ENCODE measurements at regions not wholly inside any gene's neighbourhood (a gene's known extent, or its start where the extent isn't known, plus 50 kb on each side); places are given as distances from the start of the nearest gene placed in this dataset.

DNA sequence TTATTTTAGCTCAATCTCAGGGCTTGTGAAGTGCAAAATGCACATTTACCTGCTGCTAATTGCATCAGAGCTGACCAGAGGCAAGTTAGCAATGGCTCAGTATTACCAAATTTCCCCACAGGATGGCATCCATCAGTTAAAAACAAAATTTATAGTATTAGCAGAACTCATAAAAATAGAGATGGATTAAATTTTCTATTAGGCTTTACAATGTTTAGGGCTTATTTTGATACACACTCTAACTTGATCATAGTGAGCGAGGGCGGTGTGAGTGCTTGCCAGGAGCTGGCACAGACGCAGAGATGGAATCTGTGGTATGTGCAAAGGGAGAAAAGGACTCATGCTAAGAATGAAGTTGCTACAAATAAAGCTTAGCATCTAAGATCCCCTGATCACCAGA lies 241.0 kb downstream of the NSUN3 start:
- H3K9me3 ChIP-seq (ENCODE audit: control insufficient read depth, insufficient read depth, low read depth, low read length) = no peaks in the 10 kb centered on the region
- H3K27ac ChIP-seq (ENCODE audit: extremely low read depth, low read depth, low read length) = no peak overlapping the region
- POLR2A ChIA-PET = interaction anchor here (0.5 kb wide), 1 partner anchor 120 kb away, joined by 8 read pairs; no protein-coding TSS in a partner anchor
- TF ChIP-seq ZNF37A (tag by site-specific recombination; IDR thresholded peaks at IDR 0.05) = no peak
- TF ChIP-seq, protein P1, sequence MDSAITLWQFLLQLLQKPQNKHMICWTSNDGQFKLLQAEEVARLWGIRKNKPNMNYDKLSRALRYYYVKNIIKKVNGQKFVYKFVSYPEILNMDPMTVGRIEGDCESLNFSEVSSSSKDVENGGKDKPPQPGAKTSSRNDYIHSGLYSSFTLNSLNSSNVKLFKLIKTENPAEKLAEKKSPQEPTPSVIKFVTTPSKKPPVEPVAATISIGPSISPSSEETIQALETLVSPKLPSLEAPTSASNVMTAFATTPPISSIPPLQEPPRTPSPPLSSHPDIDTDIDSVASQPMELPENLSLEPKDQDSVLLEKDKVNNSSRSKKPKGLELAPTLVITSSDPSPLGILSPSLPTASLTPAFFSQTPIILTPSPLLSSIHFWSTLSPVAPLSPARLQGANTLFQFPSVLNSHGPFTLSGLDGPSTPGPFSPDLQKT (IDR thresholded peaks at IDR 0.05; ENCODE audit: borderline replicate concordance, low read depth, low read length) = no peak
- no peak for TF ChIP-seq ZNF114 (tag by site-specific recombination; IDR thresholded peaks at IDR 0.05)
- TF ChIP-seq, protein P2, sequence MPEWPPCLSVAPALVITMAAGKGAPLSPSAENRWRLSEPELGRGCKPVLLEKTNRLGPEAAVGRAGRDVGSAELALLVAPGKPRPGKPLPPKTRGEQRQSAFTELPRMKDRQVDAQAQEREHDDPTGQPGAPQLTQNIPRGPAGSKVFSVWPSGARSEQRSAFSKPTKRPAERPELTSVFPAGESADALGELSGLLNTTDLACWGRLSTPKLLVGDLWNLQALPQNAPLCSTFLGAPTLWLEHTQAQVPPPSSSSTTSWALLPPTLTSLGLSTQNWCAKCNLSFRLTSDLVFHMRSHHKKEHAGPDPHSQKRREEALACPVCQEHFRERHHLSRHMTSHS (tag by site-specific recombination; IDR thresholded peaks at IDR 0.05) = no peak
- no peak for TF ChIP-seq ZNF138 (tag by site-specific recombination; IDR thresholded peaks at IDR 0.05; ENCODE audit: borderline replicate concordance)
- TF ChIP-seq GFI1B (tag by site-specific recombination; IDR thresholded peaks at IDR 0.05) = no peak
- TF ChIP-seq ZNF830 (tag by site-specific recombination; IDR thresholded peaks at IDR 0.05; ENCODE audit: low read depth) = no peak
- no peak for TF ChIP-seq ZSCAN5A (tag by site-specific recombination; IDR thresholded peaks at IDR 0.05)
- CTCF ChIA-PET = interaction anchor here (0.8 kb wide), 1 partner anchor 32 kb away, joined by 5 read pairs; no protein-coding TSS in a partner anchor
- H3K4me1 ChIP-seq (ENCODE audit: control insufficient read depth, insufficient read depth, low read length) = no peaks in the 10 kb centered on the region
- no peaks in the 10 kb centered on the region for H3K36me3 ChIP-seq (ENCODE audit: control insufficient read depth in 2 of 2, insufficient read depth in 1 of 2, low read length in 2 of 2)
- no peak overlapping the region for H3K4me3 ChIP-seq (ENCODE audit: low read depth, low read length)

DNA sequence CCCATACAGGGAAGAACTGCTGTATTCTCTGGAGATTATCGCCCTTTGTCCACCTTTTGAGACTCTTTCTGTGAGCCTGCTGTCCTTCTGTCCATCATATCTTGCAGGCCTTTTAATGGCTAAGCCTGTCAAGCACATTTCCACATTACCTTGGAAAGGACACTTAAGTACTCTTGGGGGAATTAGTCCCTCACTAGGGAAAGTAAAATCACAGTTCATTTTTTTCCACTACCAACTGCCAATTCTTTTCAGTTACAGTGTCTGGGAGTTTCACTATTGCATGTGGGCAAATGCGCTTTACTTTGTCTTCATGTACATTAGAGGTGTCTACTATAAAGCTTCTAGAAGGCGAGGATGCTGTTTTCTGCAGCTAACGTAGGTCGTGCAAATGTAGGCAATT lies 242.1 kb downstream of the NSUN3 start:
- no peak overlapping the region for H3K4me3 ChIP-seq (ENCODE audit: low read depth, low read length)
- H3K36me3 ChIP-seq (ENCODE audit: control insufficient read depth in 2 of 2, insufficient read depth in 1 of 2, low read length in 2 of 2) = no peaks in the 10 kb centered on the region
- POLR2A ChIA-PET = no interaction called here
- TF ChIP-seq PRDM4 (tag by site-specific recombination; IDR thresholded peaks at IDR 0.05) = no peak
- TF ChIP-seq REPIN1 (tag by site-specific recombination; IDR thresholded peaks at IDR 0.05; ENCODE audit: low read depth) = no peak
- no peak for TF ChIP-seq GLI4 (tag by site-specific recombination; IDR thresholded peaks at IDR 0.05)
- no peak for TF ChIP-seq ZNF777 (tag by site-specific recombination; IDR thresholded peaks at IDR 0.05; ENCODE audit: borderline replicate concordance)
- TF ChIP-seq ZBTB48 (tag by site-specific recombination; IDR thresholded peaks at IDR 0.05) = no peak
- no peak for TF ChIP-seq OVOL3 (tag by site-specific recombination; IDR thresholded peaks at IDR 0.05)
- TF ChIP-seq ZNF16 (tag by site-specific recombination; IDR thresholded peaks at IDR 0.05; ENCODE audit: low read depth) = no peak
- no peak for TF ChIP-seq ZNF175 (tag by site-specific recombination; IDR thresholded peaks at IDR 0.05)
- TF ChIP-seq ZFP69B (tag by site-specific recombination; IDR thresholded peaks at IDR 0.05) = no peak
- no peak for TF ChIP-seq KLF10 (tag by site-specific recombination; IDR thresholded peaks at IDR 0.05)
- TF ChIP-seq WT1 (tag by site-specific recombination; IDR thresholded peaks at IDR 0.05) = no peak
- no peak for TF ChIP-seq ZNF350 (tag by site-specific recombination; IDR thresholded peaks at IDR 0.05)
- no peak for TF ChIP-seq ZNF266 (tag by site-specific recombination; IDR thresholded peaks at IDR 0.05; ENCODE audit: low read depth)
- no peak for TF ChIP-seq ZNF114 (tag by site-specific recombination; IDR thresholded peaks at IDR 0.05)
- CTCF ChIA-PET = interaction anchor here (0.8 kb wide), 1 partner anchor 31 kb away, joined by 5 read pairs; no protein-coding TSS in a partner anchor
- no peaks in the 10 kb centered on the region for H3K4me1 ChIP-seq (ENCODE audit: control insufficient read depth, insufficient read depth, low read length)
- no peaks in the 10 kb centered on the region for H3K9me3 ChIP-seq (ENCODE audit: control insufficient read depth, insufficient read depth, low read depth, low read length)
- H3K27ac ChIP-seq (ENCODE audit: extremely low read depth, low read depth, low read length) = no peak overlapping the region

Data from HEK293 (cell line).